SK-N-SH (cell line): ENCODE measurements at regions not wholly inside any gene's neighbourhood (a gene's known extent, or its start where the extent isn't known, plus 50 kb on each side); places are given as distances from the start of the nearest gene placed in this dataset.

Experiments
- CTCF ChIA-PET: fragments of 300-600, 350-600 bp; formaldehyde crosslinking; extraction: SDS; loops from one replicate; lab custom pipeline; 2021; lab: Yijun Ruan, JAX
- POLR2A ChIA-PET: fragments of 350-600 bp; sonication (Branson Sonifier 250); formaldehyde crosslinking; extraction: SDS; loops from one replicate; lab custom pipeline; 2020; ENCODE audit warnings: antibody characterized with exemption, inconsistent platforms; lab: Yijun Ruan, JAX
- DNase-seq: peaks from one replicate; pipeline ENCODE4 v3.0.0; 2012
- H2AFZ ChIP-seq: fragments of 200-600 bp; sonication (generic); 2 replicates; pipeline ENCODE4 v1.8.1; 2016; ENCODE audit warnings: antibody characterized with exemption, mild to moderate bottlenecking, low read depth
- H3F3A ChIP-seq: fragments of 200-600 bp; sonication (generic); replicated peaks from 2 replicates; pipeline ENCODE3; 2016; ENCODE audit warnings: antibody characterized with exemption, mild to moderate bottlenecking; ENCODE audit not compliant: insufficient read depth
- H3K27ac ChIP-seq, 2 experiments: fragments of 200-500 bp in 1 of 2; fragments of 200-600 bp in 1 of 2; sonication (Bioruptor generic) in 1 of 2; sonication (generic), shearing (Covaris generic) in 1 of 2; 2 replicates each; pipeline versions ENCODE4 v1.5.1 to v1.6.1; 2014 to 2016; ENCODE audit warnings: low read depth in 2 of 2, inconsistent platforms in 1 of 2, low read length in 1 of 2, mild to moderate bottlenecking in 1 of 2, mixed read lengths in 1 of 2
- H3K27me3 ChIP-seq: fragments of 200-600 bp; sonication (generic), shearing (Covaris generic); 2 replicates; pipeline ENCODE4 v1.6.1; 2016; ENCODE audit warnings: mixed run types; ENCODE audit not compliant: insufficient read depth
- H3K36me3 ChIP-seq, 2 experiments: fragments of 200-500 bp in 1 of 2; fragments of 200-600 bp in 1 of 2; sonication (Bioruptor generic) in 1 of 2; sonication (generic) in 1 of 2; replicated peaks in 1 of 2; 2 replicates each; pipeline versions ENCODE3 to v1.5.1; 2014 to 2016; ENCODE audit warnings: low read length in 1 of 2, mild to moderate bottlenecking in 1 of 2; ENCODE audit not compliant: insufficient read depth in 2 of 2, control insufficient read depth in 1 of 2
- H3K4me1 ChIP-seq, 2 experiments: fragments of 200-500 bp in 1 of 2; fragments of 200-600 bp in 1 of 2; sonication (Bioruptor generic) in 1 of 2; sonication (generic), shearing (Covaris generic) in 1 of 2; 2 replicates each; pipeline versions ENCODE4 v1.5.1 to v1.6.1; 2014 to 2016; ENCODE audit warnings: low read depth in 1 of 2, low read length in 1 of 2, mixed run types in 1 of 2; ENCODE audit not compliant: insufficient read depth in 2 of 2, control insufficient read depth in 1 of 2
- H3K4me2 ChIP-seq: fragments of 200-600 bp; sonication (generic), shearing (Covaris generic); 2 replicates; pipeline ENCODE4 v1.6.1; 2017; ENCODE audit warnings: mixed run types
- H3K4me3 ChIP-seq, 2 experiments: fragments of 200-500 bp in 1 of 2; fragments of 200-600 bp in 1 of 2; sonication (Bioruptor generic) in 1 of 2; sonication (generic), shearing (Covaris generic) in 1 of 2; 2 replicates each; pipeline versions ENCODE4 v1.5.1 to v1.8.1; 2014 to 2016; ENCODE audit warnings: low read depth in 2 of 2, inconsistent platforms in 1 of 2, low read length in 1 of 2, mild to moderate bottlenecking in 1 of 2, mixed read lengths in 1 of 2, moderate library complexity in 1 of 2
- H3K79me2 ChIP-seq: fragments of 200-600 bp; sonication (generic); 2 replicates; pipeline ENCODE4 v1.8.1; 2017; ENCODE audit warnings: mild to moderate bottlenecking; ENCODE audit not compliant: insufficient read depth
- H3K9ac ChIP-seq: fragments of 200-600 bp; sonication (generic); 2 replicates; pipeline ENCODE4 v1.6.1; 2017; ENCODE audit warnings: mixed run types
- H3K9me2 ChIP-seq: fragments of 200-600 bp; sonication (generic); 2 replicates; pipeline ENCODE4 v1.6.1; 2017; ENCODE audit warnings: mixed run types
- H3K9me3 ChIP-seq: fragments of 200-600 bp; sonication (generic); 2 replicates; pipeline ENCODE4 v1.6.1; 2017; ENCODE audit warnings: mixed run types, mild to moderate bottlenecking, moderate library complexity
- H4K20me1 ChIP-seq: fragments of 200-600 bp; sonication (generic); 2 replicates; pipeline ENCODE4 v1.6.1; 2017; ENCODE audit warnings: mild to moderate bottlenecking, mixed run types; ENCODE audit not compliant: insufficient read depth
- CTCF ChIP-seq: fragments of 200-600 bp; sonication (generic); IDR thresholded peaks from 2 replicates; pipeline ENCODE4 v1.6.1; 2017; ENCODE audit warnings: antibody characterized with exemption, mild to moderate bottlenecking, moderate library complexity
- ELF1 ChIP-seq: IDR thresholded peaks from 2 replicates; pipeline ENCODE4 v1.4.0; 2012
- EP300 ChIP-seq, 2 experiments: IDR thresholded peaks; 2 replicates each; pipeline versions ENCODE4 v1.4.0 to v1.6.1; 2012; ENCODE audit warnings: borderline replicate concordance in 1 of 2, low read depth in 1 of 2, low read length in 1 of 2
- FOSL2 ChIP-seq: IDR thresholded peaks from 2 replicates; pipeline ENCODE4 v1.4.0; 2012; ENCODE audit warnings: low read depth, mild to moderate bottlenecking, moderate library complexity, borderline replicate concordance
- FOXJ3 ChIP-seq: sonication (generic); formaldehyde crosslinking; IDR thresholded peaks from 2 replicates; pipeline ENCODE4 v1.5.1; 2020; ENCODE audit warnings: mild to moderate bottlenecking, missing genetic modification reagents
- FOXM1 ChIP-seq: IDR thresholded peaks from 2 replicates; pipeline ENCODE4 v1.4.0; 2012; ENCODE audit warnings: low read depth, mild to moderate bottlenecking
- GABPA ChIP-seq: IDR thresholded peaks from 2 replicates; pipeline ENCODE4 v1.4.0; 2012; ENCODE audit warnings: low read depth, mild to moderate bottlenecking
- GATA2 ChIP-seq: sonication (generic); formaldehyde crosslinking; IDR thresholded peaks from 2 replicates; pipeline ENCODE4 v1.5.0; 2020; ENCODE audit warnings: mild to moderate bottlenecking, missing genetic modification reagents
- JUND ChIP-seq: IDR thresholded peaks from 2 replicates; pipeline ENCODE4 v1.4.0; 2012
- MEF2A ChIP-seq: IDR thresholded peaks from 2 replicates; pipeline ENCODE4 v1.4.0; 2012; ENCODE audit warnings: low read depth, borderline replicate concordance
- MXI1 ChIP-seq: IDR thresholded peaks from 2 replicates; pipeline ENCODE4 v1.6.1; 2012; ENCODE audit warnings: mild to moderate bottlenecking, low read depth, low read length, improper control_type of control experiment
- NFIC ChIP-seq: IDR thresholded peaks from 2 replicates; pipeline ENCODE4 v1.4.0; 2012; ENCODE audit warnings: borderline replicate concordance
- NRF1 ChIP-seq: IDR thresholded peaks from 2 replicates; pipeline ENCODE4 v1.6.1; 2012; ENCODE audit warnings: low read depth, mild to moderate bottlenecking, low read length
- POLR2AphosphoS5 ChIP-seq: IDR thresholded peaks from 2 replicates; pipeline ENCODE4 v1.6.1; 2012; ENCODE audit warnings: low read depth, low read length
- RAD21 ChIP-seq: IDR thresholded peaks from 2 replicates; pipeline ENCODE4 v1.6.1; 2012; ENCODE audit warnings: mild to moderate bottlenecking, low read length
- RCOR1 ChIP-seq: fragments of 150-350 bp; IDR thresholded peaks from 2 replicates; pipeline ENCODE4 v1.6.1; 2017; ENCODE audit warnings: antibody characterized with exemption, low read length
- REST ChIP-seq: IDR thresholded peaks from 2 replicates; pipeline ENCODE4 v1.6.1; 2012; ENCODE audit warnings: mild to moderate bottlenecking, low read depth, low read length, moderate library complexity
- RFX5 ChIP-seq: IDR thresholded peaks from 2 replicates; pipeline ENCODE4 v1.6.1; 2012; ENCODE audit warnings: mild to moderate bottlenecking, improper control_type of control experiment, low read length
- RXRA ChIP-seq: IDR thresholded peaks from 2 replicates; pipeline ENCODE4 v1.4.0; 2012; ENCODE audit warnings: low read depth, mild to moderate bottlenecking, borderline replicate concordance
- SIN3A ChIP-seq: IDR thresholded peaks from 2 replicates; pipeline ENCODE4 v1.6.1; 2012; ENCODE audit warnings: low read depth, mild to moderate bottlenecking, low read length, moderate library complexity, borderline replicate concordance
- SMC3 ChIP-seq: IDR thresholded peaks from 2 replicates; pipeline ENCODE4 v1.6.1; 2012; ENCODE audit warnings: low read depth, low read length, improper control_type of control experiment
- TCF12 ChIP-seq: IDR thresholded peaks from 2 replicates; pipeline ENCODE4 v1.4.0; 2012
- USF1 ChIP-seq: IDR thresholded peaks from 2 replicates; pipeline ENCODE4 v1.4.0; 2012; ENCODE audit warnings: low read depth, borderline replicate concordance
- USF2 ChIP-seq: fragments of 150-350 bp; IDR thresholded peaks from 2 replicates; pipeline ENCODE4 v1.6.1; 2017; ENCODE audit warnings: antibody characterized with exemption, low read length, low read depth, borderline replicate concordance
- YY1 ChIP-seq: IDR thresholded peaks from 2 replicates; pipeline ENCODE4 v1.4.0; 2012; ENCODE audit warnings: low read depth, mild to moderate bottlenecking
- ZBTB33 ChIP-seq: IDR thresholded peaks from 2 replicates; pipeline ENCODE4 v1.4.0; 2012; ENCODE audit warnings: low read depth, borderline replicate concordance
- WGBS: methylation state at CpG from one replicate; pipeline ENCODE4 v1.1.6; 2017; ENCODE audit warnings: low lambda C conversion rate; 5-methylcytosine and 5-hydroxymethylcytosine counted together

GRCh38 chr11:38814670-38815069 lies 2216.6 kb upstream of the RAG2 start:
- H3K9me3 ChIP-seq, result no peaks in the 10 kb centered on the region
- DNase-seq, result no peak
- WGBS, result 22% methylated on average over 4 of the region's 4 CpGs
- CTCF ChIA-PET, result no interaction called here
- no peak overlapping the region for H3K4me2 ChIP-seq
- no peaks in the 10 kb centered on the region for H3K79me2 ChIP-seq
- H3F3A ChIP-seq, result peaks cover 5% of the 10 kb centered on the region
- H3K9me2 ChIP-seq, result no peaks in the 10 kb centered on the region
- peak overlapping the region; percentile 12; the same call in 1 of the 2 replicates for H3K9ac ChIP-seq
- H3K27ac ChIP-seq, result peak overlapping the region in 1 of 2 experiments; percentile 77; a peak in 2 of 4 replicates
- H2AFZ ChIP-seq, result peak overlapping the region; percentile 71; the same call in 1 of the 2 replicates
- H4K20me1 ChIP-seq, result no peaks in the 10 kb centered on the region
- no peak overlapping the region for H3K4me3 ChIP-seq
- no peaks in the 10 kb centered on the region for H3K36me3 ChIP-seq
- H3K27me3 ChIP-seq, result no peaks in the 10 kb centered on the region
- POLR2A ChIA-PET, result no interaction called here
- H3K4me1 ChIP-seq, result peaks cover 0 to 33% of the 10 kb centered on the region in 2 experiments; a peak in 1 of 4 replicates
- TF ChIP-seq ZBTB33, result no peak
- TF ChIP-seq RAD21, result no peak
- TF ChIP-seq NRF1, result no peak
- no peak for TF ChIP-seq RCOR1
- peak in 1 of 2 experiments; percentile 91; a peak in 2 of 4 replicates for TF ChIP-seq EP300 (IDR thresholded peaks at IDR 0.05; ENCODE audit: borderline replicate concordance in 1 of 2, low read depth in 1 of 2, low read length in 1 of 2)
- TF ChIP-seq JUND, result peak; percentile 77
- TF ChIP-seq GATA2, result no peak
- no peak for TF ChIP-seq RXRA
- no peak for TF ChIP-seq SMC3
- no peak for TF ChIP-seq FOXJ3 (CRISPR knock-in tag)
- TF ChIP-seq TCF12, result peak; percentile 84
- TF ChIP-seq MXI1, result no peak
- TF ChIP-seq POLR2AphosphoS5, result no peak; the same call in 1 of the 2 replicates
- no peak for TF ChIP-seq REST
- no peak for TF ChIP-seq USF1
- TF ChIP-seq YY1, result no peak
- TF ChIP-seq USF2, result no peak
- TF ChIP-seq FOXM1, result peak; percentile 89
- TF ChIP-seq NFIC, result peak; percentile 57; the same call in 1 of the 2 replicates
- no peak for TF ChIP-seq ELF1
- no peak for TF ChIP-seq CTCF
- no peak for TF ChIP-seq SIN3A
- TF ChIP-seq FOSL2, result peak; percentile 72
- no peak for TF ChIP-seq RFX5
- TF ChIP-seq GABPA, result no peak
- TF ChIP-seq MEF2A, result 0 out of 2 replicates have a peak, but pooled peaks have one; percentile 42
